ENCODE measurements at regions not wholly inside any gene's neighbourhood (a gene's known extent, or its start where the extent isn't known, plus 50 kb on each side); places are given as distances from the start of the nearest gene placed in this dataset.

GRCh38 chr7:96928965-96929364 lies 76.4 kb upstream of the DLX6 start:
- H3K4me1 ChIP-seq, result no peaks in the 10 kb centered on the region
- H3K27me3 ChIP-seq, result no peaks in the 10 kb centered on the region
- no peak overlapping the region for H3K27ac ChIP-seq
- no peak for DNase-seq
- intact Hi-C loops (cut with DNase I; ENCODE audit: low total_unique reads), result no loop called here
- in situ Hi-C loops (cut with MboI; ENCODE audit: low pct_ligation_motif_present in 1 of 4, low pct_unique_long_range_greater_than_20kb in 1 of 4, low sequenced_read_pairs in 3 of 4), result no loop called here
- H3K36me3 ChIP-seq, result no peaks in the 10 kb centered on the region
- WGBS, 2 donors (ENCODE audit: low coverage in 1 of 2), result 61% methylated on average over 2 of the region's 2 CpGs; no CpG with 5 or more reads in 1 of the 2 donors
- TF ChIP-seq CTCF (IDR thresholded peaks at IDR 0.05) (no peak), POLR2A (IDR thresholded peaks at IDR 0.05) (no peak), EP300 (IDR thresholded peaks at IDR 0.05; ENCODE audit: low read depth) (no peak), POLR2AphosphoS5 (IDR thresholded peaks at IDR 0.05) (no peak)
- no peaks in the 10 kb centered on the region for H3K9me3 ChIP-seq
- no peak overlapping the region for H3K4me3 ChIP-seq

GRCh38 chr7:96931891-96932290 lies 73.5 kb upstream of the DLX6 start:
- intact Hi-C loops (cut with DNase I; ENCODE audit: low total_unique reads), result loop anchor here (1.0 kb wide), 1 partner anchor 30 kb away; no protein-coding TSS in a partner anchor
- Histone ChIP-seq H3K4me1 (no peaks in the 10 kb centered on the region), H3K9me3 (no peaks in the 10 kb centered on the region), H3K4me3 (no peak overlapping the region), H3K27ac (no peak overlapping the region), H3K36me3 (no peaks in the 10 kb centered on the region), H3K27me3 (no peaks in the 10 kb centered on the region)
- 79 to 83% methylated on average over 1 of the region's 1 CpG for WGBS, 2 donors (ENCODE audit: low coverage in 1 of 2)
- no peak for TF ChIP-seq POLR2A (IDR thresholded peaks at IDR 0.05)
- no peak for TF ChIP-seq EP300 (IDR thresholded peaks at IDR 0.05; ENCODE audit: low read depth)
- no peak for TF ChIP-seq POLR2AphosphoS5 (IDR thresholded peaks at IDR 0.05)
- TF ChIP-seq CTCF (IDR thresholded peaks at IDR 0.05), result no peak
- DNase-seq, result no peak
- in situ Hi-C loops (cut with MboI; ENCODE audit: low pct_ligation_motif_present in 1 of 4, low pct_unique_long_range_greater_than_20kb in 1 of 4, low sequenced_read_pairs in 3 of 4), result no loop called here

- intact Hi-C loops (cut with DNase I; ENCODE audit: low total_unique reads) (no loop called here), in situ Hi-C loops (cut with MboI; ENCODE audit: low pct_ligation_motif_present in 1 of 4, low pct_unique_long_range_greater_than_20kb in 1 of 4, low sequenced_read_pairs in 3 of 4) (no loop called here)
- Histone ChIP-seq H3K27ac (no peak overlapping the region), H3K9me3 (no peaks in the 10 kb centered on the region), H3K36me3 (no peaks in the 10 kb centered on the region), H3K4me3 (no peak overlapping the region), H3K4me1 (no peaks in the 10 kb centered on the region), H3K27me3 (no peaks in the 10 kb centered on the region)
- WGBS, 2 donors (ENCODE audit: low coverage in 1 of 2), result 62 to 68% methylated on average over 4 to 9 of the region's 9 CpGs
- no peak for DNase-seq
- TF ChIP-seq POLR2AphosphoS5 (IDR thresholded peaks at IDR 0.05), result no peak
- no peak for TF ChIP-seq EP300 (IDR thresholded peaks at IDR 0.05; ENCODE audit: low read depth)
- no peak for TF ChIP-seq CTCF (IDR thresholded peaks at IDR 0.05)
- TF ChIP-seq POLR2A (IDR thresholded peaks at IDR 0.05), result no peak
Measured at GRCh38 chr7:96933067-96933645, 72.2 kb upstream of the DLX6 start.

- TF ChIP-seq EP300 (IDR thresholded peaks at IDR 0.05; ENCODE audit: low read depth), result no peak
- no peak for TF ChIP-seq CTCF (IDR thresholded peaks at IDR 0.05)
- TF ChIP-seq POLR2AphosphoS5 (IDR thresholded peaks at IDR 0.05), result no peak
- TF ChIP-seq POLR2A (IDR thresholded peaks at IDR 0.05), result no peak
- 79 to 100% methylated on average over 1 to 2 of the region's 2 CpGs for WGBS, 2 donors (ENCODE audit: low coverage in 1 of 2)
- intact Hi-C loops (cut with DNase I; ENCODE audit: low total_unique reads) (no loop called here), in situ Hi-C loops (cut with MboI; ENCODE audit: low pct_ligation_motif_present in 1 of 4, low pct_unique_long_range_greater_than_20kb in 1 of 4, low sequenced_read_pairs in 3 of 4) (no loop called here)
- no peak for DNase-seq
- Histone ChIP-seq H3K36me3 (no peaks in the 10 kb centered on the region), H3K4me1 (no peaks in the 10 kb centered on the region), H3K27ac (no peak overlapping the region), H3K4me3 (no peak overlapping the region), H3K27me3 (no peaks in the 10 kb centered on the region), H3K9me3 (no peaks in the 10 kb centered on the region)
Measured at GRCh38 chr7:96936621-96937020, 68.7 kb upstream of the DLX6 start.

All from transverse colon (tissue), 4 donors.